ENCODE measurements at regions not wholly inside any gene's neighbourhood (a gene's known extent, or its start where the extent isn't known, plus 50 kb on each side); places are given as distances from the start of the nearest gene placed in this dataset.
"Not testable (repeated sequence)": the region's sequence is repeated elsewhere in the genome, so short reads cannot be mapped to it uniquely, and the experiment has no call there.

DNA sequence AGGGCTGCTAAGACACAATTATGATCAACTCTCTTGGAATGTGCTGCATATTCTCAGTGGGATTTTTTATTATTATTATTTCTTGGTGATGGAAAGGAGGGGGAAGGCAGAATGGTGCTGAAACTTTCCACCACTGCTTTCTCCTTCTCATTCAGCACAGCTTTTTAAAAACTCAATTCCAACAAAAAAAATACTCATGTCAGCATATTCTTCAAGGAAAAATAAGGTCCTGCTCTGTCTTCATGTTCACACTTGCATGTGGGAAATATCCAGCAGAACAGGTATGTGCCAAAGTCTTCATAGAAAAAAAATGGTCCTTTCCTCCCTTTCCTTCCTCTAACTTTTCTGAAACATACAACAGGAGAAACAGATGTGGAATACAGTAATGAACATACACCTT lies 144.0 kb upstream of the ADAMTS3 start:
- no peak for ATAC-seq
- no peaks in the 10 kb centered on the region for H3K4me1 ChIP-seq
- no peak for DNase-seq
- H3K36me3 ChIP-seq: no peaks in the 10 kb centered on the region
- no peak overlapping the region for H3K4me3 ChIP-seq
- no peaks in the 10 kb centered on the region for H3K9me3 ChIP-seq
- in situ Hi-C loops (cut with MboI; ENCODE audit: low sequenced_read_pairs in 4 of 4) (loop anchor here in 1 of 4 donors (25.0 kb wide), 1 partner anchor 299 kb away; no protein-coding TSS in a partner anchor), intact Hi-C loops (cut with DNase I; ENCODE audit: low total_unique reads) (no loop called here)
- no peak overlapping the region for H3K27ac ChIP-seq
- H3K27me3 ChIP-seq: no peaks in the 10 kb centered on the region
- TF ChIP-seq, protein P1, sequence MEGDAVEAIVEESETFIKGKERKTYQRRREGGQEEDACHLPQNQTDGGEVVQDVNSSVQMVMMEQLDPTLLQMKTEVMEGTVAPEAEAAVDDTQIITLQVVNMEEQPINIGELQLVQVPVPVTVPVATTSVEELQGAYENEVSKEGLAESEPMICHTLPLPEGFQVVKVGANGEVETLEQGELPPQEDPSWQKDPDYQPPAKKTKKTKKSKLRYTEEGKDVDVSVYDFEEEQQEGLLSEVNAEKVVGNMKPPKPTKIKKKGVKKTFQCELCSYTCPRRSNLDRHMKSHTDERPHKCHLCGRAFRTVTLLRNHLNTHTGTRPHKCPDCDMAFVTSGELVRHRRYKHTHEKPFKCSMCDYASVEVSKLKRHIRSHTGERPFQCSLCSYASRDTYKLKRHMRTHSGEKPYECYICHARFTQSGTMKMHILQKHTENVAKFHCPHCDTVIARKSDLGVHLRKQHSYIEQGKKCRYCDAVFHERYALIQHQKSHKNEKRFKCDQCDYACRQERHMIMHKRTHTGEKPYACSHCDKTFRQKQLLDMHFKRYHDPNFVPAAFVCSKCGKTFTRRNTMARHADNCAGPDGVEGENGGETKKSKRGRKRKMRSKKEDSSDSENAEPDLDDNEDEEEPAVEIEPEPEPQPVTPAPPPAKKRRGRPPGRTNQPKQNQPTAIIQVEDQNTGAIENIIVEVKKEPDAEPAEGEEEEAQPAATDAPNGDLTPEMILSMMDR (IDR thresholded peaks at IDR 0.05 in 4 of 5, conservative IDR thresholded peaks at IDR 0.05 in 1 of 5): no peak
- TF ChIP-seq POLR2A (IDR thresholded peaks at IDR 0.05): no peak

DNA sequence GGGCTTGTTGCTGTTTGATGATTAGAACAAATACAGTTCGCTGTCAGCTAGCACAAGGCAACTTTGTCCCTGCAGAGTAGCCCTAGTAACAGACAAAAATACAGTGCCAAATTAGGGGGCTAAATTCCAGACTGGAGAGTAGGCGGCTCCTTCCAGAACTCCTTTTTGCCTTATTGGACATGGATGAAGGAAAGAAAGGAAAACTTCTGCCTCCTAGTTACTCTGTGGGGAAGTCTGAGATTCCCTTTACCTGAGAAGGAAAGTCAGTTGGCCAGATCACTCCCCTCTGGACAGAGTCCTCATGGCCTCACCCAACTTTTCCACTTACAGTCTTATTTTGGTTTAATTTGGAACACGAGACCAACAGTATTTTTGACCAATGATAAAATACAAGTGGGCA lies 140.5 kb upstream of the ADAMTS3 start:
- no peak for DNase-seq
- intact Hi-C loops (cut with DNase I; ENCODE audit: low total_unique reads): no loop called here

DNA sequence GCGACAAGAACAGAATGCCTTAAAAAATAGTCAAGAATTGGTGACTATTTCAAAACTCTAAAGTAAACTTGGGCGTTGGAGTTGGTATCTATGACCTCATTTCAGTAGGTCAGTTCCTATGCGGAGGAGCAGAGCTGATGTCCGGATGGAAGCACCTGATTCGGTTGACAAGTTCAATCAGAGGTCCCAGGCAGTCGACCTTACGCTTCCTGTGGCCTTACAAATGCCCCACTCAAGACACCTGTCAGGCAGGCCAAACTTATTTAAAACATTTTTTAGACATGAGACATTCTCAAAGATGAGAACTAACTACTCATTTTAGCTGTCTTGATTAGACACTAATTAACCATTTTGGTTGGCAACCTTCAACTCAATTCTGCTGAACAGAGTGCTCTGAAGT lies 137.7 kb upstream of the ADAMTS3 start:
- TF ChIP-seq, protein P1 (IDR thresholded peaks at IDR 0.05 in 4 of 5, conservative IDR thresholded peaks at IDR 0.05 in 1 of 5): no peak
- H3K4me1 ChIP-seq: no peaks in the 10 kb centered on the region
- no peak for ATAC-seq
- no peak overlapping the region for H3K27ac ChIP-seq
- no peaks in the 10 kb centered on the region for H3K9me3 ChIP-seq
- no peak for DNase-seq
- intact Hi-C loops (cut with DNase I; ENCODE audit: low total_unique reads) (no loop called here), in situ Hi-C loops (cut with MboI; ENCODE audit: low sequenced_read_pairs in 4 of 4) (loop anchor here in 1 of 4 donors (25.0 kb wide), 1 partner anchor 306 kb away; no protein-coding TSS in a partner anchor)
- no peaks in the 10 kb centered on the region for H3K27me3 ChIP-seq
- H3K4me3 ChIP-seq: no peak overlapping the region
- no peaks in the 10 kb centered on the region for H3K36me3 ChIP-seq

More for the DNA sequence above, 140.5 kb upstream of the ADAMTS3 start:
- no peak for ATAC-seq
- no peak overlapping the region for H3K27ac ChIP-seq
- no peaks in the 10 kb centered on the region for H3K36me3 ChIP-seq
- no peaks in the 10 kb centered on the region for H3K27me3 ChIP-seq
- in situ Hi-C loops (cut with MboI; ENCODE audit: low sequenced_read_pairs in 4 of 4): loop anchor here in 1 of 4 donors (25.0 kb wide), 1 partner anchor 303 kb away; no protein-coding TSS in a partner anchor
- H3K9me3 ChIP-seq: no peaks in the 10 kb centered on the region
- H3K4me3 ChIP-seq: no peak overlapping the region
- no peaks in the 10 kb centered on the region for H3K4me1 ChIP-seq
- TF ChIP-seq, protein P1 (IDR thresholded peaks at IDR 0.05 in 4 of 5, conservative IDR thresholded peaks at IDR 0.05 in 1 of 5): no peak
- no peak for TF ChIP-seq POLR2A (IDR thresholded peaks at IDR 0.05)

DNA sequence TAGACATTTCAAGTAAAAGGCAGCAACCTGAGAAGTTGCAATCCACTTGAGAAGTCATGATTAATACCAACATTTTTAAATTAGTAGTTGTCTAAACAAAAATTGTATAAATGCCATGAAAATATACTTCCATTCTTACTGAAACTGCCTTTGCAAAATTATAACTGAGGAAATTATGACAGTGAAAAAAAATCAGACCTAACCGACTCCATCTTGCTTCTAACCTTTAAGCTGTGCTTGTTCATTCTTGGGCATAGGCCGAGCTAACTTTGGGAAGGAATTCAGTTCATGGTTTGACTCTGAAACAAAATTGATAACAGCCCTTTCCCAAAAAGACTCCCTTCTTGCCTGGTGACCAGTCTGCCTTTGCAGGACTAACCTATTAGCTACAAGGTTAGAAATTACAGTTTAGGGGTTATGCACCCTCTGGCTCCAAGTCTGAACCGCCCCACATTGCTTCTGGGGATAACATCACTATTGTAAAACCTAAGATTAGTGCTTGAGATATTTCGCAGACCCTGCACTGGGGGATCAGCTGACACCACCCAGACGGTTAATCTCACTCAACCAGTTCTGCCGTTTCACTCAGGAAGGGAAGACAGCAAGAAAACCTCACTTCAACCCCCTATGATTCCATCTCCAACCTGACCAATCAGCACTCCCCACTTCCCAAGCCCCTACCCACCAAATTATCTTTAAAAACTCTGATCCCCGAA lies 136.1 kb upstream of the ADAMTS3 start:
- intact Hi-C loops (cut with DNase I; ENCODE audit: low total_unique reads); H3K4me1 ChIP-seq; H3K4me3 ChIP-seq; ATAC-seq; H3K27ac ChIP-seq; DNase-seq; H3K9me3 ChIP-seq; H3K36me3 ChIP-seq; H3K27me3 ChIP-seq: not testable (repeated sequence)
- in situ Hi-C loops (cut with MboI; ENCODE audit: low sequenced_read_pairs in 4 of 4): loop anchor here in 1 of 4 donors (25.0 kb wide), 1 partner anchor 307 kb away; no protein-coding TSS in a partner anchor

DNA sequence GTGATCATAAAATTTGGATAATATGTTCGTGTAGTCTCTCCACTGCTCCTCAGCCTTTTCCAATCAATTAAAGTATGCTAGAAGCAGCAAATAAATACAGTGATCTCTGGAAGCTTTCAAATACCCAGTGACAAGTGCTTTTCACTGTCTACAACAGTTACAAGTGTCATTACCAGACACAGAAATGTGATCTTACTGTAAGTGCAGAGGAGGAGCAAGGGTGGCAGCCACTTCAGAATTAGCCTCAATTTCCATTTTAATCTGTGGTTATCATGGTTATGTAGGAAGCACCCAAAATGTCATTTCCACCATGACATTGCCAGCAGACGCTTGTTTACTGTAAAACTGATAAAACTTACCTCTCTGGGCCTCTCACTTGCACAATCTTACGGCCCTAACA lies 133.9 kb upstream of the ADAMTS3 start:
- Histone ChIP-seq H3K36me3 (no peaks in the 10 kb centered on the region), H3K4me1 (no peaks in the 10 kb centered on the region), H3K27me3 (no peaks in the 10 kb centered on the region), H3K27ac (no peak overlapping the region), H3K9me3 (no peaks in the 10 kb centered on the region), H3K4me3 (no peak overlapping the region)
- ATAC-seq: no peak
- intact Hi-C loops (cut with DNase I; ENCODE audit: low total_unique reads): loop anchor here (2.0 kb wide), 1 partner anchor 316 kb away; no protein-coding TSS in a partner anchor
- TF ChIP-seq, protein P1 (IDR thresholded peaks at IDR 0.05 in 4 of 5, conservative IDR thresholded peaks at IDR 0.05 in 1 of 5): no peak
- no peak for TF ChIP-seq POLR2A (IDR thresholded peaks at IDR 0.05)
- DNase-seq: no peak
- in situ Hi-C loops (cut with MboI; ENCODE audit: low sequenced_read_pairs in 4 of 4): loop anchor here in 1 of 4 donors (25.0 kb wide), 1 partner anchor 309 kb away; no protein-coding TSS in a partner anchor

All from gastrocnemius medialis (tissue), 4 donors.